ENCODE measurements at regions not wholly inside any gene's neighbourhood (a gene's known extent, or its start where the extent isn't known, plus 50 kb on each side); places are given as distances from the start of the nearest gene placed in this dataset.

DNA sequence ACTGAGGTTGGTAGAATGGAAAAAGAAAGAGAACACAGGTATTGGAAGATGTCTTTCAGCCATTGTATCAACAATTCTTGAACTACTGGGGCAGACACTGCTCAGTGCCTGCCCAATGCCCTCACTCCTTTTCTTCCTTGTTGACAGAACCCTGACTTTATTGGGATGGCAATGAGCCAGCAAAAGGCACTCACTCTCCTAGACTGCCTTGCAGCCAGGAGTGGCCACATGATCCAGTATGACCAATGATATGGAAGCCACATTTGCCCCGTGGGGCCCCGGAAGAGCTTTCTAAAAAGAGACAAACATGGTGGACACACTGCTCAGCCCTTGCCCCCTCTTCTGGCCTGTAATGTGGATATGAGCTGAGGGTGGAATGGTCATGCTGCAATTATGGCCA lies 88.6 kb upstream of the ZNF716 start:
- DNase-seq, result no peak

DNA sequence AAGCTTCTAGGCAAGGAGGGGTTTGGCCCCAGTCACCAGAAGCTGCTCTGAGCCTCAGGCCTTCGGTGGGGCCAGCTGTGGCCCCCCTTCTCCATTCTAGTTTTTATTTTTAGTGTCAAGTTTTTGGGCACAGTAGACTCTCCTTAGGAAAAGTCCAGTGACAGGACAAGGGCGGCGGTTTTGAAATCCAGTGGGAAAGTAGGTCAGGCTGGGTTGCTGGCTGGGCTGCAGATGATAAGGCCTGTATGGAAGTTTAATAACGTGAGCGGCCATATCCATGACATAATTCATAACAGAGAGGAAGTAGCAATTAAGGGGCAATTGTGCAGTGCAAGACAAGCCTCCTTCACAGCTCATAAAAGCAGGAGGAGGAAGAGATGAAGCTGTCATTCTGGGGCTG lies 87.1 kb upstream of the ZNF716 start:
- Histone ChIP-seq H3K4me1 (no peaks in the 10 kb centered on the region), H3K9me3 (peaks cover 0 to 13% (median 0%) of the 10 kb centered on the region in 3 donors), H3K27me3 (no peaks in the 10 kb centered on the region), H3K36me3 (no peaks in the 10 kb centered on the region), H3K27ac (no peak overlapping the region), H3K4me3 (no peak overlapping the region)
- TF ChIP-seq, protein P1, sequence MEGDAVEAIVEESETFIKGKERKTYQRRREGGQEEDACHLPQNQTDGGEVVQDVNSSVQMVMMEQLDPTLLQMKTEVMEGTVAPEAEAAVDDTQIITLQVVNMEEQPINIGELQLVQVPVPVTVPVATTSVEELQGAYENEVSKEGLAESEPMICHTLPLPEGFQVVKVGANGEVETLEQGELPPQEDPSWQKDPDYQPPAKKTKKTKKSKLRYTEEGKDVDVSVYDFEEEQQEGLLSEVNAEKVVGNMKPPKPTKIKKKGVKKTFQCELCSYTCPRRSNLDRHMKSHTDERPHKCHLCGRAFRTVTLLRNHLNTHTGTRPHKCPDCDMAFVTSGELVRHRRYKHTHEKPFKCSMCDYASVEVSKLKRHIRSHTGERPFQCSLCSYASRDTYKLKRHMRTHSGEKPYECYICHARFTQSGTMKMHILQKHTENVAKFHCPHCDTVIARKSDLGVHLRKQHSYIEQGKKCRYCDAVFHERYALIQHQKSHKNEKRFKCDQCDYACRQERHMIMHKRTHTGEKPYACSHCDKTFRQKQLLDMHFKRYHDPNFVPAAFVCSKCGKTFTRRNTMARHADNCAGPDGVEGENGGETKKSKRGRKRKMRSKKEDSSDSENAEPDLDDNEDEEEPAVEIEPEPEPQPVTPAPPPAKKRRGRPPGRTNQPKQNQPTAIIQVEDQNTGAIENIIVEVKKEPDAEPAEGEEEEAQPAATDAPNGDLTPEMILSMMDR (IDR thresholded peaks at IDR 0.05), result no peak
- intact Hi-C loops (cut with DNase I; ENCODE audit: low total_unique reads), result no loop called here
- DNase-seq, result no peak

More for the DNA sequence above, 88.6 kb upstream of the ZNF716 start:
- Histone ChIP-seq H3K36me3 (no peaks in the 10 kb centered on the region), H3K4me1 (no peaks in the 10 kb centered on the region), H3K4me3 (no peak overlapping the region), H3K27ac (no peak overlapping the region), H3K9me3 (peaks cover 0 to 13% (median 0%) of the 10 kb centered on the region in 3 donors), H3K27me3 (no peaks in the 10 kb centered on the region)
- intact Hi-C loops (cut with DNase I; ENCODE audit: low total_unique reads), result no loop called here
- TF ChIP-seq, protein P1 (IDR thresholded peaks at IDR 0.05), result no peak

DNA sequence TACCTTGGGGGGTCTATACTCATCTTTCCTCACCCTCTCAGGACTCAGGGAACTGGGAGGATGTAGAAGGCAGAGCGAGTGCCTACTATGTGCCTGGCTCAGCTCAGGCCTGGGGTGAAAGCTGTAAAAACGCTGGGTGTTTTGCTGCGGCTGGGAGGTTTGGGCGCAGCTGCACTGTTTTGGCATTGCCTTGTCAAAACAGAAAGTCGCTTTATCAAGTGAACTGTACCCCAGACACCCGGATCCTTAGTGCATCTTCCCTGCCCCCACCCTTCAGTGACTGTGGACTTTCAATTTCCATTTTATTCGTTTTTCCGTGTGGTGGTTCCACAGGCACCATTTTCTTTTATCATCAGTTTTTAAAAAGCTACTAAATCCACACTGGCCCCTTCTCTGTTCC lies 86.7 kb upstream of the ZNF716 start:
- intact Hi-C loops (cut with DNase I; ENCODE audit: low total_unique reads), result no loop called here
- DNase-seq, result no peak
- TF ChIP-seq, protein P1 (IDR thresholded peaks at IDR 0.05), result no peak
- no peak overlapping the region for H3K27ac ChIP-seq
- no peak overlapping the region for H3K4me3 ChIP-seq
- no peaks in the 10 kb centered on the region for H3K4me1 ChIP-seq
- peaks cover 0 to 13% (median 0%) of the 10 kb centered on the region in 3 donors for H3K9me3 ChIP-seq
- H3K27me3 ChIP-seq, result no peaks in the 10 kb centered on the region
- no peaks in the 10 kb centered on the region for H3K36me3 ChIP-seq

DNA sequence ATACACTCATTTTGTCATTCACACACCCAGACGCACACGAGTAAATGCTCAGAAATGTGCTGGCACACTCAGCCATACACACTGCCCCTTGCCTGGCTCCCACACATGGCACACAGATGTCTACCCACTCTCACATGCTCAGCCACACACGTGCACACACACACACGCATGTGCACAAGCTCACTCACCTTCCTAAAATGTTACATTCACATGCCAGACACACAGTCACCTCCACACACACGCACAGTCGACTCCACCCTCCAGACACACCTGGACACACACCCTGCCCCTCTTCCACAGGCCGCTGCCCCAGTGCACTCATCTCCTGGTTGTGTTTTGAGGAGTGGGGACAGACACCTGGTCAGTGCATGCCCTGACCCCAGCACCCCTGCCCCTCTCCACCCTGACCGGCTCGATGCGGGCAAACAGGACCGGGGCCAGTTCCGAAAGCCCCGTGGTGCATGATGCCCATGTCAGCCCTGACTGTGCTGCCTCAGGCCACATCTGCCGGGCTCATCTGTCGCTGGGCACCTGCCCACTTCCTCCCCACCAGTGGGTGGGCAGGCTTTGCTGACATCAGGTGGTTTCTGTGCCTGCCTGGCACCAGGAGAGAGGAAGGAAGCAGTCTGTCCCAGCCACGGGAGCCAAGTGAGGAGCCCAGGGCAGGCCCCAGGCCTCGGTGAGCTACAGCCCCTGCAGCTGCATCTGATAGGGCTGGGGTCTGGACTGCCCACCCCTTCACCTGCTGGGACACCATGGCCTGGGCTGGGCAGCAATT lies 84.9 kb upstream of the ZNF716 start:
- H3K27ac ChIP-seq, result no peak overlapping the region
- peaks cover 0 to 10% (median 0%) of the 10 kb centered on the region in 3 donors for H3K9me3 ChIP-seq
- no peaks in the 10 kb centered on the region for H3K4me1 ChIP-seq
- intact Hi-C loops (cut with DNase I; ENCODE audit: low total_unique reads), result no loop called here
- H3K36me3 ChIP-seq, result no peaks in the 10 kb centered on the region
- no peaks in the 10 kb centered on the region for H3K27me3 ChIP-seq
- H3K4me3 ChIP-seq, result no peak overlapping the region
- no peak for DNase-seq
- TF ChIP-seq, protein P1 (IDR thresholded peaks at IDR 0.05), result no peak

DNA sequence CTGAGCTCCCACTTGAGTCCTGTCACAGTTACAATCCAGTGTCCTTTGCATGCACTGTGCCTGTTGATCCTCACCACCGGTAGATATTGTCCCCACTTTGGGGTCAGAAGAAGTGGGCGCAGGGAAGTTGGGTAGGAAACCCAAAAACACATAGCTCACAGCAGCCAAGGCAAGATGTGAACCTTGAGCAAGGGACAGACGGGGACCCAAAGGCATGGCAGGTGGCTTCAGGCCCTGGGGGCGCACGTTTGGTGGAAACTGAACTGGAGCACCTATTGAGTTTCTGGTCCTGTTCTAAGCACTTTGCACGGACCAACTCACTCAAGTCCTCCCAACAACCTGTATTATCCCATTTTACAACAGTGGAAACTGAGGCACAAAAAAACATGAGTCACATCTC lies 82.8 kb upstream of the ZNF716 start:
- DNase-seq, result no peak
- H3K27me3 ChIP-seq, result no peaks in the 10 kb centered on the region

More for the DNA sequence above, 82.8 kb upstream of the ZNF716 start:
- intact Hi-C loops (cut with DNase I; ENCODE audit: low total_unique reads), result no loop called here
- Histone ChIP-seq H3K4me3 (no peak overlapping the region), H3K36me3 (no peaks in the 10 kb centered on the region), H3K4me1 (no peaks in the 10 kb centered on the region), H3K9me3 (peaks cover 0 to 6% (median 0%) of the 10 kb centered on the region in 3 donors), H3K27ac (no peak overlapping the region)
- TF ChIP-seq, protein P1 (IDR thresholded peaks at IDR 0.05), result no peak

All from tibial artery (tissue), 4 donors.